Panc1 (cell line): ENCODE measurements at regions not wholly inside any gene's neighbourhood (a gene's known extent, or its start where the extent isn't known, plus 50 kb on each side); places are given as distances from the start of the nearest gene placed in this dataset.

Experiments
- ATAC-seq: fragments of 200-7000 bp; cut with Tn5 transposase; 2 replicates; pipeline ENCODE4 v1.9.1; 2020; ENCODE audit warnings: mild to moderate bottlenecking, moderate library complexity
- BruUV-seq: library from RNA; stranded (reverse); fragments of 400-500 nt; replicated peaks from 2 replicates; lab custom pipeline; 2021; lab: Mats Ljungman, UMichigan
- CTCF ChIA-PET: fragments of 300-600 bp; sonication (Branson Sonifier 250); formaldehyde crosslinking; loops from one replicate; lab custom pipeline; 2022; ENCODE audit warnings: antibody characterized with exemption; lab: Charles Lee
- POLR2A ChIA-PET: fragments of 300-600 bp; sonication (Branson Sonifier 250); formaldehyde crosslinking; loops from one replicate; lab custom pipeline; 2022; ENCODE audit warnings: antibody characterized with exemption; lab: Charles Lee
- DNase-seq: peaks from one replicate; pipeline ENCODE4 v3.0.0-alpha.2; 2010; ENCODE audit warnings: low read depth, low spot score
- H3K27ac ChIP-seq: 2 replicates; pipeline ENCODE4 v1.5.1; 2011; ENCODE audit warnings: mild to moderate bottlenecking, low read length, inconsistent platforms
- H3K27me3 ChIP-seq: fragments of 200-500 bp; sonication (Bioruptor generic); 2 replicates; pipeline ENCODE4 v1.6.0; 2014; ENCODE audit warnings: low read length, inconsistent platforms; ENCODE audit not compliant: control insufficient read depth, insufficient read depth
- H3K36me3 ChIP-seq: fragments of 200-500 bp; sonication (Bioruptor generic); 2 replicates; pipeline ENCODE4 v1.5.1; 2014; ENCODE audit warnings: inconsistent platforms, mild to moderate bottlenecking, low read length, moderate library complexity; ENCODE audit not compliant: control insufficient read depth, insufficient read depth
- H3K4me1 ChIP-seq: 2 replicates; pipeline ENCODE4 v1.5.1; 2011; ENCODE audit warnings: inconsistent platforms, mild to moderate bottlenecking, low read length, moderate library complexity; ENCODE audit not compliant: control insufficient read depth, insufficient read depth
- H3K4me3 ChIP-seq, 2 experiments: 2 replicates each; pipeline ENCODE4 v1.5.1; 2011 to 2012; ENCODE audit warnings: low read depth in 2 of 2, low read length in 2 of 2, mild to moderate bottlenecking in 2 of 2, inconsistent platforms in 1 of 2, moderate library complexity in 1 of 2
- H3K9me3 ChIP-seq: fragments of 200-500 bp; sonication (Bioruptor generic); 2 replicates; pipeline ENCODE4 v1.5.1; 2014; ENCODE audit warnings: low read depth, mild to moderate bottlenecking, inconsistent platforms, low read length, moderate library complexity; ENCODE audit not compliant: control insufficient read depth, insufficient read depth
- POLR2AphosphoS5 ChIP-seq: IDR thresholded peaks from 2 replicates; pipeline ENCODE4 v1.6.1; 2012; ENCODE audit warnings: mild to moderate bottlenecking, low read depth, low read length, moderate library complexity
- SIN3A ChIP-seq: IDR thresholded peaks from 2 replicates; pipeline ENCODE4 v1.6.1; 2012; ENCODE audit warnings: low read depth, mild to moderate bottlenecking, low read length, moderate library complexity, borderline replicate concordance; ENCODE audit not compliant: insufficient read depth
- TCF7L2 ChIP-seq: IDR thresholded peaks from 2 replicates; pipeline ENCODE4 v1.6.1; 2011; ENCODE audit warnings: mild to moderate bottlenecking, low read depth, low read length, inconsistent platforms
- in situ Hi-C: cut with HindIII; loops from 2 replicates; pipeline ENCODE4 v1.10.0; 2016; ENCODE audit warnings: low sequenced_read_pairs, low pct_unique_long_range_greater_than_20kb
- intact Hi-C: fragments of 100-400 bp; cut with micrococcal nuclease; formaldehyde crosslinking; loops from one replicate; pipeline ENCODE4 v1.10.0; 2022; ENCODE audit not compliant: unreplicated experiment
- TF ChIP-seq, protein P1 (sequence below), 2 experiments: IDR thresholded peaks; 2 replicates each; pipeline ENCODE4 v1.6.1; 2011 to 2012; ENCODE audit warnings: low read depth in 2 of 2, control low read depth in 1 of 2, low read length in 1 of 2, mild to moderate bottlenecking in 1 of 2, moderate library complexity in 1 of 2; ENCODE audit not compliant: insufficient read depth in 1 of 2
- TF ChIP-seq, protein P2 (sequence below): fragments of 450-650 bp; IDR thresholded peaks from 2 replicates; pipeline ENCODE4 v1.5.1; 2017; ENCODE audit warnings: mild to moderate bottlenecking

- Histone ChIP-seq H3K27me3 (peaks cover 2% of the 10 kb centered on the region; the same call in 1 of the 2 replicates), H3K9me3 (no peaks in the 10 kb centered on the region), H3K36me3 (no peaks in the 10 kb centered on the region), H3K4me3 (no peak overlapping the region), H3K4me1 (no peaks in the 10 kb centered on the region), H3K27ac (no peak overlapping the region)
- CTCF ChIA-PET, result no interaction called here
- TF ChIP-seq, protein P1, sequence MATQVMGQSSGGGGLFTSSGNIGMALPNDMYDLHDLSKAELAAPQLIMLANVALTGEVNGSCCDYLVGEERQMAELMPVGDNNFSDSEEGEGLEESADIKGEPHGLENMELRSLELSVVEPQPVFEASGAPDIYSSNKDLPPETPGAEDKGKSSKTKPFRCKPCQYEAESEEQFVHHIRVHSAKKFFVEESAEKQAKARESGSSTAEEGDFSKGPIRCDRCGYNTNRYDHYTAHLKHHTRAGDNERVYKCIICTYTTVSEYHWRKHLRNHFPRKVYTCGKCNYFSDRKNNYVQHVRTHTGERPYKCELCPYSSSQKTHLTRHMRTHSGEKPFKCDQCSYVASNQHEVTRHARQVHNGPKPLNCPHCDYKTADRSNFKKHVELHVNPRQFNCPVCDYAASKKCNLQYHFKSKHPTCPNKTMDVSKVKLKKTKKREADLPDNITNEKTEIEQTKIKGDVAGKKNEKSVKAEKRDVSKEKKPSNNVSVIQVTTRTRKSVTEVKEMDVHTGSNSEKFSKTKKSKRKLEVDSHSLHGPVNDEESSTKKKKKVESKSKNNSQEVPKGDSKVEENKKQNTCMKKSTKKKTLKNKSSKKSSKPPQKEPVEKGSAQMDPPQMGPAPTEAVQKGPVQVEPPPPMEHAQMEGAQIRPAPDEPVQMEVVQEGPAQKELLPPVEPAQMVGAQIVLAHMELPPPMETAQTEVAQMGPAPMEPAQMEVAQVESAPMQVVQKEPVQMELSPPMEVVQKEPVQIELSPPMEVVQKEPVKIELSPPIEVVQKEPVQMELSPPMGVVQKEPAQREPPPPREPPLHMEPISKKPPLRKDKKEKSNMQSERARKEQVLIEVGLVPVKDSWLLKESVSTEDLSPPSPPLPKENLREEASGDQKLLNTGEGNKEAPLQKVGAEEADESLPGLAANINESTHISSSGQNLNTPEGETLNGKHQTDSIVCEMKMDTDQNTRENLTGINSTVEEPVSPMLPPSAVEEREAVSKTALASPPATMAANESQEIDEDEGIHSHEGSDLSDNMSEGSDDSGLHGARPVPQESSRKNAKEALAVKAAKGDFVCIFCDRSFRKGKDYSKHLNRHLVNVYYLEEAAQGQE (IDR thresholded peaks at IDR 0.05; ENCODE audit: insufficient read depth in 1 of 2, low read depth in 2 of 2, low read length in 1 of 2), result no peak
- TF ChIP-seq, protein P2, sequence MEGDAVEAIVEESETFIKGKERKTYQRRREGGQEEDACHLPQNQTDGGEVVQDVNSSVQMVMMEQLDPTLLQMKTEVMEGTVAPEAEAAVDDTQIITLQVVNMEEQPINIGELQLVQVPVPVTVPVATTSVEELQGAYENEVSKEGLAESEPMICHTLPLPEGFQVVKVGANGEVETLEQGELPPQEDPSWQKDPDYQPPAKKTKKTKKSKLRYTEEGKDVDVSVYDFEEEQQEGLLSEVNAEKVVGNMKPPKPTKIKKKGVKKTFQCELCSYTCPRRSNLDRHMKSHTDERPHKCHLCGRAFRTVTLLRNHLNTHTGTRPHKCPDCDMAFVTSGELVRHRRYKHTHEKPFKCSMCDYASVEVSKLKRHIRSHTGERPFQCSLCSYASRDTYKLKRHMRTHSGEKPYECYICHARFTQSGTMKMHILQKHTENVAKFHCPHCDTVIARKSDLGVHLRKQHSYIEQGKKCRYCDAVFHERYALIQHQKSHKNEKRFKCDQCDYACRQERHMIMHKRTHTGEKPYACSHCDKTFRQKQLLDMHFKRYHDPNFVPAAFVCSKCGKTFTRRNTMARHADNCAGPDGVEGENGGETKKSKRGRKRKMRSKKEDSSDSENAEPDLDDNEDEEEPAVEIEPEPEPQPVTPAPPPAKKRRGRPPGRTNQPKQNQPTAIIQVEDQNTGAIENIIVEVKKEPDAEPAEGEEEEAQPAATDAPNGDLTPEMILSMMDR, result no peak
- TF ChIP-seq POLR2AphosphoS5 (no peak), TCF7L2 (no peak), SIN3A (no peak)
- no TSS peak for BruUV-seq
- POLR2A ChIA-PET, result no interaction called here
- intact Hi-C loops (no loop called here), in situ Hi-C loops (no loop called here)
- no peak for ATAC-seq
- no peak for DNase-seq
These were observed 159.3 kb upstream of the FOXN3 start for GRCh38 chr14:89576145-89576927.

GRCh38 chr14:89575386-89576061 is 158.5 kb upstream of the FOXN3 start:
- ATAC-seq (no peak), DNase-seq (no peak)
- no peaks in the 10 kb centered on the region for H3K9me3 ChIP-seq
- no peak overlapping the region for H3K4me3 ChIP-seq
- no peak overlapping the region for H3K27ac ChIP-seq
- BruUV-seq, result no TSS peak
- no peaks in the 10 kb centered on the region for H3K36me3 ChIP-seq
- peaks cover 2% of the 10 kb centered on the region; the same call in 1 of the 2 replicates for H3K27me3 ChIP-seq
- CTCF ChIA-PET, result no interaction called here
- POLR2A ChIA-PET, result no interaction called here
- no peaks in the 10 kb centered on the region for H3K4me1 ChIP-seq
- TF ChIP-seq SIN3A, result no peak
- no peak for TF ChIP-seq POLR2AphosphoS5
- TF ChIP-seq, protein P2, result no peak
- in situ Hi-C loops (no loop called here), intact Hi-C loops (no loop called here)
